ENCODE measurements at regions not wholly inside any gene's neighbourhood (a gene's known extent, or its start where the extent isn't known, plus 50 kb on each side); places are given as distances from the start of the nearest gene placed in this dataset.

- TF ChIP-seq CHD7 (IDR thresholded peaks at IDR 0.05; ENCODE audit: insufficient replicate concordance, low read length): no peak
- no peak for TF ChIP-seq JUND (IDR thresholded peaks at IDR 0.05; ENCODE audit: low read length)
- no peak for TF ChIP-seq ATF2 (IDR thresholded peaks at IDR 0.05; ENCODE audit: low read length)
Observed at GRCh38 chr4:171676555-171677215, 136.5 kb upstream of the GALNTL6 start (continued).
